ENCODE measurements at regions not wholly inside any gene's neighbourhood (a gene's known extent, or its start where the extent isn't known, plus 50 kb on each side); places are given as distances from the start of the nearest gene placed in this dataset.

DNA sequence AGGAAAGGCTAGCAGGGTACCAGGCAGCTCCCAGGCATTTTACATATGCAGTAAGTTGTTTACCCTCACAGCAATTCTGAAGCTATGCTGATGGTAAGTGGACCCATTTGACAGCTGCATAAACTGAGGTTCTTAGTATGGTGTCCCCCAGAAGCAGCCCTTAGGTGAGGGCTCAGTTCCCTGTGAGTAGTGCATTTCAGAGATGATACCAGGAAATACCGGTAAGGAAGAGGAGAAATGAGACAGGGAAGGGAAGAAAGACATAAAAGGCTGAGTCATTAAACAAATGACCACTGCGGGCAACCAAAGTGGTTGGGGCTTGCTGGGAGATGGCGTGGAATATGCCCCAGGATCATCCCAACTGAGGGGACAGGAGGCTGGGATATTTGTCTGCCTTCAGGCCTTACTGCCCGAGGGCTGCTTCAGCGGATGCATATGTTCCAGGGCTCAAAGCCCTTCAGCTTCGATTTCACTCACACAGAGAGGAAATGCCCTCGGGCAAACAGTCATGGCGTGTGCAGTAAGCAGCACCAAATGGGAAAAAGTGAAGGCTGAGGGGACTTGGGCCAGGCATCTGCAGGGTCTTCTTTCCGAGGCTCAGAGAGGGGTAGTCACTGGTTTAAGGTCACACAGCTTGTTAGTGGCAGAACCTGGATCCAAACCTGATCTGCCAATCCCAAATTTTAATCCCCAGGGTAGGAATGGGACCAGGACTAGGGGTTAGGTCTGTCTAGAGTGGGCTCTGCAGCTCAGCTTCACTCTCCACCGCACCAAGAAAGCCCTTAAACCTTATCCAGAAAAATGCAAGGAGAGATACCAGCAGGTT lies 133.7 kb upstream of the RUNX3 start:
- no peaks in the 10 kb centered on the region for H3K36me3 ChIP-seq
- no peak for DNase-seq (ENCODE audit: extremely low spot score)
- H3K9me3 ChIP-seq = no peaks in the 10 kb centered on the region
- H3K27ac ChIP-seq (replicated peaks in 1 of 4) = no peak overlapping the region
- no peak for TF ChIP-seq POLR2A (IDR thresholded peaks at IDR 0.05; ENCODE audit: low read depth)
- TF ChIP-seq, protein P1, sequence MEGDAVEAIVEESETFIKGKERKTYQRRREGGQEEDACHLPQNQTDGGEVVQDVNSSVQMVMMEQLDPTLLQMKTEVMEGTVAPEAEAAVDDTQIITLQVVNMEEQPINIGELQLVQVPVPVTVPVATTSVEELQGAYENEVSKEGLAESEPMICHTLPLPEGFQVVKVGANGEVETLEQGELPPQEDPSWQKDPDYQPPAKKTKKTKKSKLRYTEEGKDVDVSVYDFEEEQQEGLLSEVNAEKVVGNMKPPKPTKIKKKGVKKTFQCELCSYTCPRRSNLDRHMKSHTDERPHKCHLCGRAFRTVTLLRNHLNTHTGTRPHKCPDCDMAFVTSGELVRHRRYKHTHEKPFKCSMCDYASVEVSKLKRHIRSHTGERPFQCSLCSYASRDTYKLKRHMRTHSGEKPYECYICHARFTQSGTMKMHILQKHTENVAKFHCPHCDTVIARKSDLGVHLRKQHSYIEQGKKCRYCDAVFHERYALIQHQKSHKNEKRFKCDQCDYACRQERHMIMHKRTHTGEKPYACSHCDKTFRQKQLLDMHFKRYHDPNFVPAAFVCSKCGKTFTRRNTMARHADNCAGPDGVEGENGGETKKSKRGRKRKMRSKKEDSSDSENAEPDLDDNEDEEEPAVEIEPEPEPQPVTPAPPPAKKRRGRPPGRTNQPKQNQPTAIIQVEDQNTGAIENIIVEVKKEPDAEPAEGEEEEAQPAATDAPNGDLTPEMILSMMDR (IDR thresholded peaks at IDR 0.05) = no peak
- no peak for TF ChIP-seq POLR2AphosphoS5 (IDR thresholded peaks at IDR 0.05)
- no peak for TF ChIP-seq EP300 (IDR thresholded peaks at IDR 0.05)
- H3K4me1 ChIP-seq = peaks cover 0 to 11% (median 6%) of the 10 kb centered on the region in 4 donors
- intact Hi-C loops (cut with DNase I) = no loop called here
- H3K4me3 ChIP-seq = no peak overlapping the region
- WGBS = 80% methylated on average over 9 of the region's 10 CpGs
- peaks cover 0 to 4% (median 0%) of the 10 kb centered on the region in 4 donors for H3K27me3 ChIP-seq

- H3K4me3 ChIP-seq = no peak overlapping the region
- intact Hi-C loops (cut with DNase I) = no loop called here
- H3K27ac ChIP-seq (replicated peaks in 1 of 4) = no peak overlapping the region
- no peak for DNase-seq (ENCODE audit: extremely low spot score)
- no peak for TF ChIP-seq EP300 (IDR thresholded peaks at IDR 0.05)
- TF ChIP-seq POLR2A (IDR thresholded peaks at IDR 0.05; ENCODE audit: low read depth) = no peak
- TF ChIP-seq, protein P1 (IDR thresholded peaks at IDR 0.05) = no peak
- TF ChIP-seq POLR2AphosphoS5 (IDR thresholded peaks at IDR 0.05) = no peak
- peaks cover 0 to 7% (median 0%) of the 10 kb centered on the region in 4 donors for H3K27me3 ChIP-seq
- 95% methylated on average over 4 of the region's 4 CpGs for WGBS
- H3K9me3 ChIP-seq = no peaks in the 10 kb centered on the region
- H3K36me3 ChIP-seq = no peaks in the 10 kb centered on the region
- H3K4me1 ChIP-seq = peaks cover 0 to 11% (median 6%) of the 10 kb centered on the region in 4 donors
Measured at GRCh38 chr1:25062621-25063255, 132.7 kb upstream of the RUNX3 start.

GRCh38 chr1:25061261-25061995 lies 131.4 kb upstream of the RUNX3 start:
- no peaks in the 10 kb centered on the region for H3K36me3 ChIP-seq
- peaks cover 0 to 10% (median 5%) of the 10 kb centered on the region in 4 donors for H3K4me1 ChIP-seq
- H3K9me3 ChIP-seq = no peaks in the 10 kb centered on the region
- peaks cover 0 to 20% (median 0%) of the 10 kb centered on the region in 4 donors for H3K27me3 ChIP-seq
- intact Hi-C loops (cut with DNase I) = no loop called here
- 81% methylated on average over 11 of the region's 12 CpGs for WGBS
- H3K27ac ChIP-seq (replicated peaks in 1 of 4) = no peak overlapping the region
- TF ChIP-seq, protein P1 (IDR thresholded peaks at IDR 0.05) = no peak
- TF ChIP-seq POLR2A (IDR thresholded peaks at IDR 0.05; ENCODE audit: low read depth) (no peak), POLR2AphosphoS5 (IDR thresholded peaks at IDR 0.05) (no peak), EP300 (IDR thresholded peaks at IDR 0.05) (no peak)
- H3K4me3 ChIP-seq = no peak overlapping the region
- no peak for DNase-seq (ENCODE audit: extremely low spot score)

DNA sequence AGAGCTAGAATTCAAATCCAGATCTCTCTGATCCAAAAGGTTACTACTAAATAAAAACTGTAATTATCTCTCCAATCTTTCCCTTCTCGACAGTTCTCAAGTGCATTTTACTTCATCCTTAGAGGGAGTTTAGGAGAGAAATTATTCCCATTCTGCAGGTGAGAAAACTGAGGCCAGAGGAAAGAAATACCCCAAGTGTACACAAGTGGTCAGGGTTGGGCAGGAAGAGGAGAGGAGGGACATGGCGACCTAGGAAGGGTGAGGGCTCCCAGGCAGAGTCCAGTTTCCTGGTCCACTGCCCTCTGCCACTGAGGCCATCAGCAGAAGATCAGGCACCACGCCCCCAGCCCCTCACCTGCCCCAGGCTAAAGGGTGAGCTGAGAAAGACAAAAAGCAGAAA lies 127.1 kb upstream of the RUNX3 start:
- Histone ChIP-seq H3K36me3 (no peaks in the 10 kb centered on the region), H3K27ac (replicated peaks in 1 of 4) (no peak overlapping the region), H3K9me3 (no peaks in the 10 kb centered on the region), H3K4me1 (no peaks in the 10 kb centered on the region), H3K4me3 (no peak overlapping the region), H3K27me3 (peaks cover 0 to 53% (median 0%) of the 10 kb centered on the region in 4 donors)
- intact Hi-C loops (cut with DNase I) = no loop called here
- DNase-seq (ENCODE audit: extremely low spot score) = no peak
- 78% methylated on average over 3 of the region's 3 CpGs for WGBS
- TF ChIP-seq POLR2A (IDR thresholded peaks at IDR 0.05; ENCODE audit: low read depth) = no peak
- TF ChIP-seq, protein P1 (IDR thresholded peaks at IDR 0.05) = no peak
- TF ChIP-seq EP300 (IDR thresholded peaks at IDR 0.05) = no peak
- no peak for TF ChIP-seq POLR2AphosphoS5 (IDR thresholded peaks at IDR 0.05)
